Endothelial cell of umbilical vein (primary cell): ENCODE measurements at regions not wholly inside any gene's neighbourhood (a gene's known extent, or its start where the extent isn't known, plus 50 kb on each side); places are given as distances from the start of the nearest gene placed in this dataset.

Experiments
- BruUV-seq: library from RNA; stranded (reverse); fragments of 400-500 nt; replicated peaks from 2 replicates; lab custom pipeline; 2021; lab: Mats Ljungman, UMichigan
- CTCF ChIA-PET: fragments of 300-600, 350-600 bp; sonication (Branson Sonifier 250); formaldehyde crosslinking; loops from one replicate; lab custom pipeline; 2021; ENCODE audit warnings: antibody characterized with exemption, inconsistent platforms; lab: Charles Lee
- POLR2A ChIA-PET: fragments of 300-600, 350-600 bp; sonication (Branson Sonifier 250); formaldehyde crosslinking; loops from one replicate; lab custom pipeline; 2021; ENCODE audit warnings: antibody characterized with exemption, inconsistent platforms; lab: Charles Lee
- DNase-seq: peaks from one replicate; pipeline ENCODE4 v3.0.0-alpha.2; 2011; ENCODE audit warnings: low read depth, low spot score
- FAIRE-seq: peaks from 2 replicates; lab custom pipeline; 2011; peaks lifted over from hg19 to GRCh38; lab: Jason Lieb, UNC
- H2AFZ ChIP-seq: 2 replicates; pipeline ENCODE4 v1.6.0; 2012; ENCODE audit warnings: low read depth, low read length, control low read depth, inconsistent platforms
- H3K27ac ChIP-seq: 2 replicates; pipeline ENCODE4 v1.5.1; 2011; ENCODE audit warnings: low read depth, mild to moderate bottlenecking, control low read depth, low read length, moderate library complexity; ENCODE audit not compliant: insufficient read depth
- H3K27me3 ChIP-seq, 2 experiments: 2 replicates each; pipeline versions ENCODE4 v1.6.0 to v1.6.1; 2011; ENCODE audit warnings: low read length in 2 of 2, mixed read lengths in 1 of 2; ENCODE audit not compliant: control insufficient read depth in 2 of 2, insufficient read depth in 2 of 2
- H3K36me3 ChIP-seq, 2 experiments: 2 replicates in 1 of 2; 3 replicates in 1 of 2; pipeline ENCODE4 v1.5.1; 2011; ENCODE audit warnings: low read length in 2 of 2, mild to moderate bottlenecking in 1 of 2, moderate library complexity in 1 of 2; ENCODE audit not compliant: control insufficient read depth in 2 of 2, insufficient read depth in 2 of 2; ENCODE audit errors: extremely low read depth in 1 of 2
- H3K4me1 ChIP-seq: 3 replicates; pipeline ENCODE4 v1.5.1; 2011; ENCODE audit warnings: mild to moderate bottlenecking, low read length; ENCODE audit not compliant: control insufficient read depth, insufficient read depth; ENCODE audit errors: extremely low read depth
- H3K4me2 ChIP-seq: 2 replicates; pipeline ENCODE4 v1.6.1; 2011; ENCODE audit warnings: low read length, control low read depth, mixed read lengths; ENCODE audit not compliant: insufficient read depth
- H3K4me3 ChIP-seq, 3 experiments: fragments of 200-600 bp in 1 of 3; sonication (generic), shearing (Covaris generic) in 1 of 3; replicated peaks in 1 of 3; 2 replicates each; pipeline ENCODE4 v1.5.1; 2011 to 2016; ENCODE audit warnings: control low read depth in 3 of 3, low read length in 3 of 3, mild to moderate bottlenecking in 2 of 3, inconsistent platforms in 1 of 3, low read depth in 1 of 3, moderate library complexity in 1 of 3; ENCODE audit not compliant: insufficient read depth in 1 of 3
- H3K79me2 ChIP-seq: 2 replicates; pipeline ENCODE4 v1.6.0; 2012; ENCODE audit warnings: low read length, inconsistent platforms; ENCODE audit not compliant: control insufficient read depth, insufficient read depth
- H3K9ac ChIP-seq: replicated peaks from 2 replicates; pipeline ENCODE3; 2011; ENCODE audit warnings: low read length, control low read depth; ENCODE audit not compliant: insufficient read depth; ENCODE audit errors: extremely low read depth
- H3K9me1 ChIP-seq: replicated peaks from 3 replicates; pipeline ENCODE4 v1.6.0; 2011; ENCODE audit warnings: mild to moderate bottlenecking, low read length; ENCODE audit not compliant: control insufficient read depth, insufficient read depth; ENCODE audit errors: extremely low read depth
- H3K9me3 ChIP-seq: replicated peaks from 2 replicates; pipeline ENCODE4 v1.5.1; 2012; ENCODE audit warnings: low read length, inconsistent platforms; ENCODE audit not compliant: control insufficient read depth, insufficient read depth
- H4K20me1 ChIP-seq: replicated peaks from 2 replicates; pipeline ENCODE3; 2011; ENCODE audit warnings: mild to moderate bottlenecking, low read length; ENCODE audit not compliant: control insufficient read depth, insufficient read depth; ENCODE audit errors: extremely low read depth
- EZH2 ChIP-seq: IDR thresholded peaks from 2 replicates; pipeline ENCODE4 v1.6.1; 2012; ENCODE audit warnings: borderline replicate concordance, low read depth, mild to moderate bottlenecking, moderate library complexity, low read length, inconsistent platforms; ENCODE audit not compliant: severe bottlenecking
- FOS ChIP-seq: IDR thresholded peaks from 2 replicates; pipeline ENCODE4 v1.6.1; 2011; ENCODE audit warnings: mild to moderate bottlenecking, low read length, moderate library complexity, borderline replicate concordance; ENCODE audit not compliant: insufficient read depth
- GATA2 ChIP-seq: IDR thresholded peaks from 2 replicates; pipeline ENCODE4 v1.7.0; 2011; ENCODE audit warnings: low read depth, mild to moderate bottlenecking, moderate library complexity, mixed read lengths, low read length; ENCODE audit not compliant: insufficient read length, insufficient read depth
- JUN ChIP-seq: IDR thresholded peaks from 2 replicates; pipeline ENCODE4 v1.6.1; 2011; ENCODE audit warnings: borderline replicate concordance, low read depth; ENCODE audit not compliant: insufficient read length, insufficient read depth
- MYC ChIP-seq: IDR thresholded peaks from one replicate; pipeline ENCODE4 v1.6.1; 2011; ENCODE audit warnings: mild to moderate bottlenecking, low read depth, low read length
- POLR2A ChIP-seq: IDR thresholded peaks from 2 replicates; pipeline ENCODE4 v1.6.1; 2012; ENCODE audit warnings: low read depth, mild to moderate bottlenecking, control low read depth, low read length
- POLR2AphosphoS5 ChIP-seq: IDR thresholded peaks from 2 replicates; pipeline ENCODE4 v1.6.1; 2012; ENCODE audit warnings: low read depth, mild to moderate bottlenecking, control low read depth, low read length, moderate library complexity; ENCODE audit not compliant: insufficient read depth
- dilution Hi-C: fragments of 300-500 bp; cut with MboI; formaldehyde crosslinking; loops from one replicate; pipeline ENCODE4 v1.15.0; 2019; ENCODE audit warnings: low sequenced_read_pairs; ENCODE audit not compliant: extremely low pct_ligation_motif_present
- intact Hi-C: fragments of 100-400 bp; cut with micrococcal nuclease; formaldehyde crosslinking; loops from one replicate; pipeline ENCODE4 v1.10.0; 2022
- TF ChIP-seq, protein P1 (sequence below): IDR thresholded peaks from 2 replicates; pipeline ENCODE4 v1.6.1; 2011; ENCODE audit not compliant: insufficient read depth, insufficient read length
- TF ChIP-seq, protein P2 (sequence below), 2 donors: IDR thresholded peaks; 1 replicate in 1 of 2; 2 replicates in 1 of 2; pipeline ENCODE4 v1.5.1; 2011; ENCODE audit warnings: low read length in 2 of 2, mild to moderate bottlenecking in 2 of 2, moderate library complexity in 2 of 2, control low read depth in 1 of 2, inconsistent platforms in 1 of 2, low read depth in 1 of 2; ENCODE audit not compliant: insufficient read depth in 1 of 2; ENCODE audit errors: extremely low read depth in 1 of 2

DNA sequence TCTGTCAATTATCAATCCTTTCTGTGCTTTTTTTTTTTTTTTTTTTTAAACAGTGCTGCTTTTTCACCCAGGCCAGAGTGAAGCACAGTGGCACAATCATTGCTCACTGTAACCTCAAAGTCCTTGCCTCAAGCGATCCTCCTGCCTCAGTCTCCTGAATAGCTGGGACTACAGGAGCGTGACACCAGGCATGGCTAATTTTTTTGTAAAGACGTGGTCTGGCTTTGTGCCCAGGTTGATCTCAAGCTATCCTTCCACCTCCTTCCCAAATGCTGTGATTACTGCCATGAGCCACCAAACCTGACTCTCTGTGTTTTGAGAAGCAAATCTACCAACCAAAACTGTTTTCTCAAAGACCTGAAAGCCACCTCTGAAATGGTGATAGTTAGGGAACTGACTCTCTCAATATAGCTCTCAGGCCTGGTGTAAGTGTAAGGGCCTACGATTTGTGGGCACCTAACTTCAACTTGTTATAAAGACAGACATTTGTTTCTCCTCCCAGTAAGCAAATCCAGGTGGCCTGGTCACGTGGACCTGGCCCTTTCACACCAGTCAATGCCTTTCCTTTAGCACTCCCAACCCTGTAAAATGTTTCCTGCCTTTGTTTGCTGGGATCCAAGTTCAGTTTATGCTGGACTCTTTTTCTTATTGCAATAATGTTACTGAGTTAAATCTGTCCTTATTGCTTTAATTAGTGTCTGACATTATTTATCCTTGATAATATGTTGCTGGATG lies 2015.9 kb downstream of the PCDH7 start:
- no TSS peak for BruUV-seq
- intact Hi-C loops (no loop called here), dilution Hi-C loops (no loop called here)
- no peak overlapping the region for H3K9ac ChIP-seq
- H3K4me3 ChIP-seq, result no peak overlapping the region
- no peaks in the 10 kb centered on the region for H3K9me1 ChIP-seq
- H3K79me2 ChIP-seq, result no peaks in the 10 kb centered on the region
- H3K27me3 ChIP-seq, result no peaks in the 10 kb centered on the region
- H3K4me1 ChIP-seq, result no peaks in the 10 kb centered on the region
- no peaks in the 10 kb centered on the region for H4K20me1 ChIP-seq
- DNase-seq (no peak), FAIRE-seq (no peak)
- no peak overlapping the region for H3K27ac ChIP-seq
- TF ChIP-seq JUN (no peak), POLR2AphosphoS5 (no peak), GATA2 (no peak), POLR2A (no peak)
- CTCF ChIA-PET, result interaction anchor here (0.7 kb wide), 1 partner anchor 52 kb away, joined by 3 read pairs; no protein-coding TSS in a partner anchor
- no peak overlapping the region for H3K4me2 ChIP-seq
- POLR2A ChIA-PET, result no interaction called here
- no peak overlapping the region for H2AFZ ChIP-seq
- H3K9me3 ChIP-seq, result no peaks in the 10 kb centered on the region
- no peaks in the 10 kb centered on the region for H3K36me3 ChIP-seq

DNA sequence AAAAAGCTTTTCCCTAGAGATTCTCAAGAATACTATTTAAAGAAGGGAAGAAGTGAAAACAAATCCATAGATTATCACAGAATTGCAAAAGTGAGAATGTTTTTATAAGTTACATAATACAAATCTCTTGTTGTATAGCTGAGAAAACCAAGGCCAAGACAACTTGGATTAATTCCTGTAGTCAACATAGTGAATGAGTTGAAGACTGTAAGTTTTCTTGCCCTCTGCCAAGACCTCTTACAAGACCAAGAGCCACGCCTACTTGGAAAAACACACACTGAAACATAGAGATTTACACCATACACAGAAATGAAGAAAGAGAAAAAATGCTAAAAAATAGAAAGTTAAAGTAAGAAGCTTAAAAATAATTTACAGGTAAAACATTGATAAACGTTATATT lies 2024.0 kb downstream of the PCDH7 start:
- ChIA-PET POLR2A (no interaction called here), CTCF (no interaction called here)
- Histone ChIP-seq H3K9me1 (no peaks in the 10 kb centered on the region), H3K4me3 (no peak overlapping the region), H3K4me2 (no peak overlapping the region), H3K4me1 (no peaks in the 10 kb centered on the region), H3K9ac (no peak overlapping the region), H3K9me3 (no peaks in the 10 kb centered on the region), H3K27me3 (no peaks in the 10 kb centered on the region), H3K27ac (no peak overlapping the region), H4K20me1 (no peaks in the 10 kb centered on the region), H3K79me2 (no peaks in the 10 kb centered on the region), H2AFZ (no peak overlapping the region), H3K36me3 (no peaks in the 10 kb centered on the region)
- FAIRE-seq (no peak), DNase-seq (no peak)
- intact Hi-C loops (no loop called here), dilution Hi-C loops (no loop called here)
- TF ChIP-seq POLR2A, result no peak
- no peak for TF ChIP-seq EZH2
- TF ChIP-seq, protein P1, sequence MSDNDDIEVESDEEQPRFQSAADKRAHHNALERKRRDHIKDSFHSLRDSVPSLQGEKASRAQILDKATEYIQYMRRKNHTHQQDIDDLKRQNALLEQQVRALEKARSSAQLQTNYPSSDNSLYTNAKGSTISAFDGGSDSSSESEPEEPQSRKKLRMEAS, result no peak
- no peak for TF ChIP-seq FOS
- TF ChIP-seq POLR2AphosphoS5, result no peak
- no peak for TF ChIP-seq JUN
- no peak for TF ChIP-seq GATA2
- no peak for TF ChIP-seq MYC
- TF ChIP-seq, protein P2, sequence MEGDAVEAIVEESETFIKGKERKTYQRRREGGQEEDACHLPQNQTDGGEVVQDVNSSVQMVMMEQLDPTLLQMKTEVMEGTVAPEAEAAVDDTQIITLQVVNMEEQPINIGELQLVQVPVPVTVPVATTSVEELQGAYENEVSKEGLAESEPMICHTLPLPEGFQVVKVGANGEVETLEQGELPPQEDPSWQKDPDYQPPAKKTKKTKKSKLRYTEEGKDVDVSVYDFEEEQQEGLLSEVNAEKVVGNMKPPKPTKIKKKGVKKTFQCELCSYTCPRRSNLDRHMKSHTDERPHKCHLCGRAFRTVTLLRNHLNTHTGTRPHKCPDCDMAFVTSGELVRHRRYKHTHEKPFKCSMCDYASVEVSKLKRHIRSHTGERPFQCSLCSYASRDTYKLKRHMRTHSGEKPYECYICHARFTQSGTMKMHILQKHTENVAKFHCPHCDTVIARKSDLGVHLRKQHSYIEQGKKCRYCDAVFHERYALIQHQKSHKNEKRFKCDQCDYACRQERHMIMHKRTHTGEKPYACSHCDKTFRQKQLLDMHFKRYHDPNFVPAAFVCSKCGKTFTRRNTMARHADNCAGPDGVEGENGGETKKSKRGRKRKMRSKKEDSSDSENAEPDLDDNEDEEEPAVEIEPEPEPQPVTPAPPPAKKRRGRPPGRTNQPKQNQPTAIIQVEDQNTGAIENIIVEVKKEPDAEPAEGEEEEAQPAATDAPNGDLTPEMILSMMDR (IDR thresholded peaks at IDR 0.05; ENCODE audit: extremely low read depth in 1 of 2, insufficient read depth in 1 of 2, low read depth in 1 of 2, low read length in 2 of 2), result no peak
- BruUV-seq, result no TSS peak
